ENCODE measurements at regions not wholly inside any gene's neighbourhood (a gene's known extent, or its start where the extent isn't known, plus 50 kb on each side); places are given as distances from the start of the nearest gene placed in this dataset.

- DNase-seq (ENCODE audit: low spot score) (no peak), FAIRE-seq (no peak), ATAC-seq (no peak)
- no peaks in the 10 kb centered on the region for H3K79me2 ChIP-seq (ENCODE audit: insufficient read depth, low read length)
- in situ Hi-C loops (cut with HindIII; ENCODE audit: extremely low pct_ligation_motif_present, low pct_unique_long_range_greater_than_20kb), result no loop called here
- no peaks in the 10 kb centered on the region for H3K4me1 ChIP-seq (ENCODE audit: insufficient read depth, low read length)
- WGBS (ENCODE audit: low lambda C conversion rate), result no CpG with 5 or more reads among the region's 5 CpGs
- peaks cover 70% of the 10 kb centered on the region for H3K9me3 ChIP-seq (ENCODE audit: low read length)
- no peak overlapping the region for H3K27ac ChIP-seq (ENCODE audit: extremely low read length, insufficient read depth, low read length)
- no peaks in the 10 kb centered on the region for H3K27me3 ChIP-seq (ENCODE audit: control insufficient read depth in 1 of 2, insufficient read depth in 2 of 2, low read length in 2 of 2)
- TF ChIP-seq MEIS1 (CRISPR knock-in tag; IDR thresholded peaks at IDR 0.05; ENCODE audit: borderline replicate concordance) (no peak), HNRNPUL1 (IDR thresholded peaks at IDR 0.05; ENCODE audit: low read depth, low read length) (no peak), PPARG (CRISPR knock-in tag; conservative IDR thresholded peaks at IDR 0.05) (no peak), ZNF337 (CRISPR knock-in tag; IDR thresholded peaks at IDR 0.05; ENCODE audit: borderline replicate concordance, low read depth) (no peak)
- no peaks in the 10 kb centered on the region for H3K36me3 ChIP-seq (replicated peaks in 1 of 2; ENCODE audit: control insufficient read depth in 1 of 2, insufficient read depth in 2 of 2, low read length in 2 of 2)
- CTCF ChIA-PET (ENCODE audit: low intra/inter-chr PET ratio, low total read pairs), result no interaction called here
- BruUV-seq (replicated peaks), result no TSS peak
- no peak overlapping the region for H3K4me2 ChIP-seq (ENCODE audit: low read depth, low read length)
- H2AFZ ChIP-seq (ENCODE audit: low read length), result no peak overlapping the region
- POLR2A ChIA-PET, result no interaction called here
- H4K20me1 ChIP-seq (ENCODE audit: insufficient read depth, low read length), result no peaks in the 10 kb centered on the region
- no peak overlapping the region for H3K9ac ChIP-seq (ENCODE audit: insufficient read depth, low read depth, low read length)
- H3K4me3 ChIP-seq (replicated peaks in 1 of 3; ENCODE audit: insufficient read depth in 1 of 3, low read depth in 2 of 3, low read length in 3 of 3), result no peak overlapping the region
- intact Hi-C loops (cut with micrococcal nuclease; ENCODE audit: unreplicated experiment), result no loop called here
Observed at GRCh38 chrX:83185887-83186286, 322.2 kb upstream of the POU3F4 start.

GRCh38 chrX:83186632-83187031, 321.5 kb upstream of the POU3F4 start:
- no peak overlapping the region for H3K4me2 ChIP-seq (ENCODE audit: low read depth, low read length)
- H3K9me3 ChIP-seq (ENCODE audit: low read length), result peaks cover 75% of the 10 kb centered on the region
- no peaks in the 10 kb centered on the region for H3K4me1 ChIP-seq (ENCODE audit: insufficient read depth, low read length)
- DNase-seq (ENCODE audit: low spot score), result no peak
- H4K20me1 ChIP-seq (ENCODE audit: insufficient read depth, low read length), result no peaks in the 10 kb centered on the region
- BruUV-seq (replicated peaks), result no TSS peak
- ATAC-seq, result no peak
- H3K27ac ChIP-seq (ENCODE audit: extremely low read length, insufficient read depth, low read length), result no peak overlapping the region
- in situ Hi-C loops (cut with HindIII; ENCODE audit: extremely low pct_ligation_motif_present, low pct_unique_long_range_greater_than_20kb), result no loop called here
- POLR2A ChIA-PET, result no interaction called here
- H3K36me3 ChIP-seq (replicated peaks in 1 of 2; ENCODE audit: control insufficient read depth in 1 of 2, insufficient read depth in 2 of 2, low read length in 2 of 2), result no peaks in the 10 kb centered on the region
- no peaks in the 10 kb centered on the region for H3K27me3 ChIP-seq (ENCODE audit: control insufficient read depth in 1 of 2, insufficient read depth in 2 of 2, low read length in 2 of 2)
- no peak overlapping the region for H3K9ac ChIP-seq (ENCODE audit: insufficient read depth, low read depth, low read length)
- H3K4me3 ChIP-seq (replicated peaks in 1 of 3; ENCODE audit: insufficient read depth in 1 of 3, low read depth in 2 of 3, low read length in 3 of 3), result no peak overlapping the region
- H2AFZ ChIP-seq (ENCODE audit: low read length), result no peak overlapping the region
- whole genome bisulfite sequencing (ENCODE audit: low lambda C conversion rate), result 100% methylated on average over 1 of the region's 17 CpGs
- CTCF ChIA-PET (ENCODE audit: low intra/inter-chr PET ratio, low total read pairs), result no interaction called here
- FAIRE-seq, result no peak
- intact Hi-C loops (cut with micrococcal nuclease; ENCODE audit: unreplicated experiment), result no loop called here
- H3K79me2 ChIP-seq (ENCODE audit: insufficient read depth, low read length), result no peaks in the 10 kb centered on the region
- no peak for TF ChIP-seq THAP7 (CRISPR knock-in tag; IDR thresholded peaks at IDR 0.05)
- TF ChIP-seq ATF6 (CRISPR knock-in tag; conservative IDR thresholded peaks at IDR 0.05), result no peak
- TF ChIP-seq ZSCAN25 (CRISPR knock-in tag; IDR thresholded peaks at IDR 0.05), result no peak
- no peak for TF ChIP-seq CSRNP2 (CRISPR knock-in tag; conservative IDR thresholded peaks at IDR 0.05; ENCODE audit: low read depth)
- TF ChIP-seq AFF4 (CRISPR knock-in tag; IDR thresholded peaks at IDR 0.05), result no peak
- TF ChIP-seq ZNF878 (CRISPR knock-in tag; IDR thresholded peaks at IDR 0.05), result no peak
- no peak for TF ChIP-seq CEBPG (CRISPR knock-in tag; IDR thresholded peaks at IDR 0.05)
